A673 (cell line): ENCODE measurements at regions not wholly inside any gene's neighbourhood (a gene's known extent, or its start where the extent isn't known, plus 50 kb on each side); places are given as distances from the start of the nearest gene placed in this dataset.

Source experiments
- CTCF ChIP-seq: fragments of 300-800, 200-600 bp; sonication (generic); conservative IDR thresholded peaks from 2 replicates; pipeline ENCODE4 v1.5.1; 2017; ENCODE audit warnings: low read depth, mild to moderate bottlenecking, antibody characterized with exemption, low read length, moderate library complexity, mixed read lengths
- EZH2 ChIP-seq: fragments of 200-600 bp; sonication (generic); IDR thresholded peaks from 2 replicates; pipeline ENCODE4 v1.6.1; 2017; ENCODE audit warnings: borderline replicate concordance, low read depth, mild to moderate bottlenecking, mixed read lengths, antibody characterized with exemption, low read length; ENCODE audit not compliant: poor library complexity, severe bottlenecking

DNA sequence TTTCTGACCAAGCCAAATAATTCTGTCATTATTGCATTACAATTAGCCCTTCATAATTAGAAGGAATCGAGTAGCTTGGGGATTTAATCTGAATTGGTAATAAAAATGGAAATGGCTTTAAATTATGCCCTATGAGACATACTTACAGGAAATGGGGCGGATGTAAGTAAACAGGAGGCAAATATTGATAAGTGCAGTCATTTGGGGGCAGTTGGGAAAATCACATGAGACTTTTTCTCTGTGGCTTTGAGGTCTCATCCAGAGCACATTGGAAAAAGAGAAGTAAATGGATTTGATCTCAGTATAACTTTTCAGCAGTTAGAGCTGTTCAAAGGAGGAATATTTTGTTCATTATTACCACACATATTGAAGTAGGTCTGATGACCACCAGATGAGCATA, 307.8 kb upstream of the POM121L12 start:
- TF ChIP-seq CTCF (no peak), EZH2 (no peak)
